Fibroblast of pulmonary artery (primary cell): ENCODE measurements at regions not wholly inside any gene's neighbourhood (a gene's known extent, or its start where the extent isn't known, plus 50 kb on each side); places are given as distances from the start of the nearest gene placed in this dataset.

Source experiments
- DNase-seq: peaks from one replicate; pipeline ENCODE4 v3.0.0-alpha.2; 2010; ENCODE audit warnings: low read depth
- H3K4me3 ChIP-seq: replicated peaks from 2 replicates; pipeline ENCODE4 v1.5.1; 2011; ENCODE audit warnings: low read depth, mild to moderate bottlenecking, control low read depth, low read length, moderate library complexity
- CTCF ChIP-seq: IDR thresholded peaks from 2 replicates; pipeline ENCODE4 v1.5.1; 2011; ENCODE audit warnings: mild to moderate bottlenecking, control low read depth, low read length, inconsistent platforms; ENCODE audit errors: missing control alignments

DNA sequence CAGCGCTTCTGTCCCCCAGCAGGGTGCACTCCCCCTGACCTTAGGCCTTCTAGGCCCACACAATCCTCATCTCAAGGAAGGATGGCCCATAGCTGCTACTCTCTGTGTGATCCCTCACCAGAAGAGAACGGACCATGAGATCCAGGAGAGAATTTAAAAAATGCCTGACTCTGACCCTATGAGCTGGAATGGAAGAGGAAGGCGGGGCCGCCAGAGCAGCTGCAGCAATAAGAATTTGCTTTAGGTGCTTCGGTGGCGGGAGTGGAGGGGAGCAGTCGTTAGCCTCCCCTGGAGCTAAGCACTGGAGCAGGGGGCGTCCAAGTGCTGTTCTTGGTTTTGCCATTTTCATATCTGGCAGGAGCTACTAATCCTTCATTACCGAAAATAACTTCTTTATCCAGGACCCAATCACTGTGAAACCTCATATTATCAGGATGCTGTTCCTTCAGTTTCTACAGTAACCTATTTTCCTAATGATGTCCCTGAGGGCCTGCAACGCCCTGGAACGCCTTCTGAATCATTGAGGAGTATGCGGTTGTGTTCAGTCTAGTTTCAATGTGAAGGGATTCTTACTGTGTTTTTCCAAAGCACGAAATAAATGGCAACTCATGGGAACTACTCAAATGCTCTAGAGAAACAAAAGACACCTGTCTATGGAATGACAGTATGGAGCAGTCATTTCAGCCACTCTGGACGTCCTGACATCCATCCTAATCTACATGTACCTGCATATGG lies 105.1 kb upstream of the SIX2 start:
- no peak overlapping the region for H3K4me3 ChIP-seq
- TF ChIP-seq CTCF, result no peak
- no peak for DNase-seq

GRCh38 chr2:45112750-45113149 lies 103.5 kb upstream of the SIX2 start:
- no peak for TF ChIP-seq CTCF
- no peak for DNase-seq
- no peak overlapping the region for H3K4me3 ChIP-seq

DNA sequence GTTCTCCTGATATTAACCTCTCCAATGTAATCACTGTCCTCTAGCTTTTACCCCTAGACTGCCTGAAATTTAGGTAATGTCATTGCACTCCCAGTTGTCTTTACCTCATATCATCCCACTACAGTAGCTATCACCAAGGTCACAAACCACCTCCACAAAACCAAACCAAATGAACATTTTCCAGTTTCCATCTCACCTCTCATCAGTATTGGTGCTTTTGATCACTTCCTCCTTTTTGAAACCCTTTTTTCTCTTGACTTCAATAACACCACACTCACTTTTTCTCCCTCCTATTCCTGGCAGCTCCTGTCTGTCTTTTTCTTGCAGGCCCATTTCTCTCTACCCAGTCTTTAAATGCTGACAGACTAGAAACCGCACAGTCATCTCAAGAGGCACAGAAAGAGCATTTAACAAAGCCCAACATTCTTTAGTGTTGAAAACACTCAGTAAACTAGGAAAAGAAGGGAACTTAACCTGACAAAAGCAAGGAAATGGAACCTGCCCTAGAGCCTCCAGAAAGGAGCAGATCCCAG lies 95.9 kb upstream of the SIX2 start:
- no peak overlapping the region for H3K4me3 ChIP-seq
- no peak for DNase-seq
- no peak for TF ChIP-seq CTCF

DNA sequence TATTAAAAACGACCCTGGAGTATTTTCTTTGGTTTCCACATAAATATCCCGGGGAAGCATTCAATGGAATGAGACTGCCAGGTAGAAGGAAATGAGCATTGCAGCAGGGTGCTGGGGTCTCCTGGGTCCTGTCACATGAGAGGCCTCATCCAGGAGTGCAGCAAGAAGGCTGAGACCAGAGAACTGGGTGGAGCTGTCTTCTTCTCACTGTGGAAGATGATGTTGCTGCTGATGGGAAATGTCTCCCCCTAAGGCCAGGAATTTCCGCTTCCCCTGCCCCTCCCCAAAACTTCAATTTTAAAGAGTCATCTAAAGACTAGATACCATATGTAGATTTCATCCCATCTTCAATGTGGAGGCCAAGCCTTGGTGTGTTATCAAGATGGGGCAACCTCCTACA lies 95.2 kb upstream of the SIX2 start:
- no peak for DNase-seq
- TF ChIP-seq CTCF, result no peak
- no peak overlapping the region for H3K4me3 ChIP-seq

DNA sequence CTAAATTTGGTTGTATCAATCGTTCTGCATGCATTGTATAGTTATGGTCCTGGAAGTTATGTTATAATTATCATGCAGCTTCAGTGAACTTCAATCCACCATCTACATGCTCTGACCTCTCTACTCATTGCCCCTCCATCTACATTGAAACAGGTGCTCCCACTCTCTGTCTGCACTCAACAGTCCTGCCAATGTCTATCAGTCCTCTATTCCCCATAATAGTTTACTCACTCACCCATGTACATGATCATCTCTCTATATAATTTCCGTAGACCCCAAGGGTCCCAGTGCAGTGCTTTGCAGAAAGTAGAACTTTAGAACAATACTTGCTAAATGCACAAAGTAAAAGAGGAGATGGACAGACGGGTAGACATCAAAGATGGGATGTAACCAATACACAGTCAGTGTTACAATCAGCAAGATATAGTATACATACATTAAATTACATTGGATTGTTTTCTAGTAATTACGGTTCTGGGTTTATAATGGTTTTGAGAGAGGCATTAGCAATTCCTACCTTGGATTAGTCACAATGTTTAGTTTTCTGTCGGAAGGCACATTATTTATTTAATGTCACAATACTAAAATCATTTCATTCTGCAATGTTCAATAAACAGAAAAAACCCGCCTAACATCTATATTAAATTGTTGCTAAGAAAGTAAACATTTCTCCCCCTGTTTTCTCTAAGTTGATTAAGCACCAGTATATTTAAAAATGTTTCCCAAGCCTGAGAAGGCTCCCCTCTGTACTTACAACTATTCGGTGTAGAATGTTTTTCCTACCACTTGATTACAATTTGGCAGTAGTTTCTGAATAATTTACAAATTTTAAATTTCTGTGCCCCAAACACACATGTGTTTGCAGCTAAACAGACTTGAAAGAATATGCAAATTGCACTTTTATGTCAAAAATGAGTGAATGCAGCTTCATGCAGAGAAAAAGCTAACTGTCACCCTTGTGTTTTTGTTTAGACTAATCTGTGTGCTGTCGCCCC lies 94.4 kb upstream of the SIX2 start:
- no peak overlapping the region for H3K4me3 ChIP-seq
- no peak for TF ChIP-seq CTCF
- DNase-seq, result no peak

DNA sequence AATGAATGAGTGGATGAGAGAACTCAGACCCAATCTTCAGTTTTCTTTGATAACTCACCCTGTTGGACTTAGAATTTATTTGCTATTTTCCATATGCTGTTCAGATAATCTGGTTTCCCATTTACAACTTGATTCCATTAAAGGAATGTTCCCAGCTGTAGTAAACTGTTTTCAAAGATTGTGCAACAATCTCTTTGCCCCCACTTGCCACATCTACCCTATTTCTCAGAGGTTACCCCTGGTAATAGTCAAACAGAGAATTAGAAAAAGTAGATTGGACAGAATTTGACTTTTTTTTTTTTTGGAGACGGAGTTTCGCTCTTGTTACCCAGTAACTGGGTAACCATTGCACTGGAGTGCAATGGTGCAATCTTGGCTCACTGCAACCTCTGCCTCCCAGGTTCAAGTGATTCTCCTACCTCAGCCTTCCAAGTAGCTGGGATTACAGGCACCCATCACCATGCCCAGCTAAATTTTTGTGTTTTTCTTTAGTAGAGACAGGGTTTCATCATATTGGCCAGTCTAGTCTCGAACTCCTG lies 93.4 kb upstream of the SIX2 start:
- no peak for TF ChIP-seq CTCF
- no peak for DNase-seq
- H3K4me3 ChIP-seq, result no peak overlapping the region
